H54 (cell line): ENCODE measurements at regions not wholly inside any gene's neighbourhood (a gene's known extent, or its start where the extent isn't known, plus 50 kb on each side); places are given as distances from the start of the nearest gene placed in this dataset.

Experiments used
- DNase-seq: peaks from one replicate; pipeline ENCODE4 v3.0.0; 2011; ENCODE audit warnings: low spot score, mixed read lengths; ENCODE audit not compliant: insufficient read length
- FAIRE-seq: peaks from 3 replicates; lab custom pipeline; 2011; peaks lifted over from hg19 to GRCh38; lab: Jason Lieb, UNC
- POLR2A ChIP-seq: IDR thresholded peaks from 2 replicates; pipeline ENCODE4 v1.6.1; 2011; ENCODE audit warnings: low read depth, mild to moderate bottlenecking, low read length

DNA sequence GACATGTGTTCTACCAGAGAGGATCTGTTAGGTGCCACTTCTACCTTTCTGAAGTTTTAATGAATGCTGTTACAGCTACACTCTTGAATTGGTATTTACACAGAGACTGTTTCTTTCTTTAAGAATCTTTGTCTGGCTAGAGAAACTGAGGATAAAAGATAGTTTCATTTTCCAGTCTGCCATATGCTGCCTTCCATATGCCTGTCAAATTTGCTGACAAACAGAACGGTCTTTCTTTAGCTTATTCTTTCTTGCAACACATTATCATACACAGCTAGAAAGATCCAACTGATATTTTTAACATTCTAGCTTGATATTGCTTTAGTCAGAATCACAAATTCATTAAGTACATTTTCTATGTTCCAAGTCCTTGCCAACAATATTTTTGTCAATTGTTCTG is 409.8 kb upstream of the CELF4 start:
- no peak for FAIRE-seq
- TF ChIP-seq POLR2A: no peak

DNA sequence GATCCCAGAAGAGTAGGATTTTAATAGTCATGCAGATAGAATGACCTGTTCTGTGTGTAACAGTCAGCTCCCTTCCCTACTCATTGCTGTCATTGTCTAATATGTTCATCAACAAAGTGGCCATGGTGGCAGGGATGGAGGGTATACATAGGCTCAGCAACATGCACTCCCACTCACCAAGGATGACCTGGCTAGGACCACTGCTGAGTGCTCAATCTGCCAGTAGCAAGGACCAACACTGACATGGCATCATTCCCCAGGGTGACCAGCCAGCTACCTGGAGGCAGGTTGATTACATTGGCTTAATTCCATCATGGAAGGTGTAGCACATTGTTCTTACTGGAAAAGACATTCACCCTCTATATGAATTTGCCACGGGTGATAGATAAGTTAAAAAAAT is 401.7 kb upstream of the CELF4 start:
- no peak for TF ChIP-seq POLR2A
- no peak for FAIRE-seq
- DNase-seq: no peak

More for the DNA sequence above, 409.8 kb upstream of the CELF4 start:
- no peak for DNase-seq

DNA sequence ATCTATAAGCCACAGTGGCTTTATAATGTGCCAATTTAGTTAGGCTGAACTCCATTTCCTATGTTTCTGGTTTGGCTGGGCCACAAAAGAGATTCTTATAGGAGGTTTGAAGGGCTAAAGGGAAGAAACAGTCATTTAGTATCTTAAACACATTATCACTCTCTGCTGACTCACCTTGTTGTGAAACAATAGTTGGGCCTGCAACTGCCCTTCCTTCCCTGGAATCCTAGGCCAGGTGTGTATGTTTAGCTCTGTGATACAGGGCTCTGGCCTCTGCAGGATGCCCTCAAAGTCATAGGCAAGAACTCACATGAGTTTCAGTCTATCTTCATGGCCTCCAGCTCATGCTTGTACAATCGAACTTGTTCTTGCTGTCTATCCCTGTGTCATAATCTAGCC is 400.0 kb upstream of the CELF4 start:
- TF ChIP-seq POLR2A: no peak
- no peak for FAIRE-seq
- no peak for DNase-seq

DNA sequence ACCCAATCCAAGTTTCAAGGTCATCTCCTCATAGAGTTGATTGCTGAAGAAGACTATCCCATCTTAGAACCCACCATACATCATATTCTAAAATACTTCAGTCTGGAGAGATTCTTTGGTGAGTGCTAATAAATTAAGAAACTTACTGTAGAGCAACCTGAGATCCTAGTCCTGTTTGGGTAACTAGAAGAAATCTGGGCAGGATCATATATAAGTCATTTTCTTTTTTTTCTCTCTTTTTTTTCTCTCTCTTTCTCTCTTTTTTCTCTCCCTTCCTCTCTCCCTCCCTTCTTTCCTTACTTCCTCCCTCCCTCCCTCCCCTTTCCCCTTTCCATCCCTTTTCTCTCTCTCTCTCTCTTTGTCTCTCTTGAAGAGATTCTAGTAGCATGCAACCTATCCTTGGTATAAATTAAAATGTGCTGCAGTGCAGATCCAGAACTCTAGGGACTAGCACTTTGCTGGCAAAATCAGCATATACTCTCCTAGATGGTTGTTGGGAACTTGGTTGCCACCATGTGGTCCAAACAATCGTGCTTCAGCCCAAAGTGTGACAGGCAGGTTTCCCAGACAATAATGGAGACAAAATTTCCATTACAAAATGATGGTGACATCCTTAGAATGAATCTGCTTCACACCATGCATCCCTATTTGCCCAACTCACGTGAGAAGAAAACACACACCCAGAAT is 399.4 kb upstream of the CELF4 start:
- FAIRE-seq (no peak), DNase-seq (no peak)
- no peak for TF ChIP-seq POLR2A

DNA sequence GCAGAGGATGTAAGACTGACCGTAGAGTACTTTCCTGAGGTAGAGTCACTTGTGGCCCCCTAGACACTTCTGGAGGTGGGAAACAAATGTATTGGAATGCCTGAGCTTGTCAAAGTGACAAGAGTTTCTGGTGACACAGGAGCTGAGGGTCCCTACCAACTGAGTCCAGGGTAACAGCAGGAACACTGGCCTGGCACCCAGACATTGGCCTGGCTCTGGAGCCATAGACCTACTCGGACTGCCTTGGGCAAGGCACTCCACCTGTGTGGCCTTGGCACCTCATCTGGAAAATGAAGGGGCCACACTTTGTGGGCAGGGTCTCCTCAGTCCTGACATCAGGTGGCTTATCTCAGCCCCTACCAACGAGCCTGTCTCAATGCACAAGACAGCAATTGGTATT is 398.2 kb upstream of the CELF4 start:
- TF ChIP-seq POLR2A: no peak
- no peak for FAIRE-seq
- DNase-seq: no peak

DNA sequence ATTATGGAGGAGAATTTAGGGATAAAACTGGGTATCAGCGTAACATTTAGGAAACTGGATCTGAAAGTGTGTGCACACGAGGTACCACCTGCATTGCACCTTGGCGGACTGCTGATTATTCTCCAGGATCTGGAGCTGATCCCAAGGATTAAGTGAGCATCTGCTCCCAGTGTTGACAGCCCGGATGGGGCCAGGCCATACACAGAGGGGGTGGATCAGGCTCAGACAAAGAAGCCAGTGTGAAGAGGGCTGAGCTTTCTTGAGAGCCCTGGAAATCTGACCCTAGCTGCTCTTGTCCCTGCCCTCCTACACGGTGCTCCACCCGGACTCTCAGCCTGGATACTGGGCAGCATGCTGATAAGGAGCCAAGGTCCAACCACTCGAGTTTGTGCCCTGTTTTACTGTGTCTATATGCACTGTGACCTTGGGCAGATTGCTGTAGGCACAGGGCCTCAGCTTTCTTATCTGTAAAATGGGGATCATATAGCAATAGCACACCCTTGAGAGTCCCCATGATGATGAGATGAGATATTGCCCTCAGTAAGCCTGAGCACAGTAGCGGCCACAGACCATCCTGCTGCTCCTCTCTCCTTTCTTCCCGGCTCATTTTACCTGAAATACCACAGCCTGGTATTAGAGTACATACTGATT is 396.8 kb upstream of the CELF4 start:
- no peak for FAIRE-seq
- TF ChIP-seq POLR2A: no peak
- DNase-seq: no peak

DNA sequence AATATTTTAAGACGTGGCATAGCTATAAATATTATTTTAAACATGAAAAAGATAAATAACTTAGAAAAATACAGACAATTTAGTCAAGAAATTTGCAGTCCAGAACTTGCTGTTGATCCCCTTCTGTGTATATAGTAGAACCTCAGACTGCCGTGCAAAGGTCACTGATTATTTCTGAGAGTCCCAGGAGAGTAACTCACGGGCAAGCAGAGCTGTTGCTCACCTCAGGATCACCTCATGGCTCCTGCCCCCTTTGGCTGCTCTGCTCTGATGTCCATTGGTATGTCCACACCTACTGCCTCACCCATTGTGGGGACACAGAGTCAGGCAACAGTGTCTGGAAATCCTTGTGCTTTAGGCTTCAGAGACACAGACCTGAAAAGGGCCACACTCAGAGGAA is 392.9 kb upstream of the CELF4 start:
- DNase-seq: no peak
- FAIRE-seq: no peak
- no peak for TF ChIP-seq POLR2A

DNA sequence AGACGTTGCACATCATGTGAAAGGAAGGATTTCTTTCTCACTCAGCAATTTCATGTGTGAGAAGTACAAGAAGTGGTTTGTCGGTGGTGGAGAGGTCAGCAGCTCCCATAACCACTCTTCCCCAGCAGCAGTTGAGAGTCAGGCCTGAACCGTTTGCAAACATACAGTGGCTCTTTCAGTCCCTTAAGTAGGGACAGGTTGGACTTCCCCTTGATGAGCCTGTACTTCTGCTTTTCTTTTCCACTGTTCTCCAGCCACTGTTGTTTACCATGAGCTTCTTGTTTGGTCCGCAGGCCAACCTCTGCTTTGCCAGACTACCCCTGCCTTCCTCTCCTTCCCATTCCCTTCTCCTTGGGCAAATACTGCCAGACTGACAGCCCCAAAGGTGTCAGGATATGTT is 391.3 kb upstream of the CELF4 start:
- no peak for TF ChIP-seq POLR2A
- DNase-seq (no peak), FAIRE-seq (no peak)

DNA sequence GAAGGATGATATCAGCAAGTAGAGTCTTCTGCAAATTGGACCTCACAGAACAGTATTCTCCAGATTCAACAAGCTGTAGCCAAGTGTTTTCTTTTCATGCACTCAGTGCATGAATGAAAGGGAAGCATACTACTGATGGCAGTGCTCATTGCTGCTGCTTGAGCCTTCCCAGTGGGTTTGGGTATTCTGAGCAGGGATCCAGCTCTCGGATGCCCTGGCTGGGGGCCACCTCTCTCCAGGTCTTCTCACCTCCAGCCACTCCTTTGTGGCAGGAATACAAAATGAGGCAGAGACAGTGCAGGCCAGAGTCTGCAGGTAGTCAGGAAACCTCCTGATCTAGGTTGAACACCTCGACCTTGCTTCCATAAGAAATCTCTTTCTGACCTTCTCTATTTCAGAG is 390.4 kb upstream of the CELF4 start:
- DNase-seq (no peak), FAIRE-seq (no peak)
- no peak for TF ChIP-seq POLR2A

DNA sequence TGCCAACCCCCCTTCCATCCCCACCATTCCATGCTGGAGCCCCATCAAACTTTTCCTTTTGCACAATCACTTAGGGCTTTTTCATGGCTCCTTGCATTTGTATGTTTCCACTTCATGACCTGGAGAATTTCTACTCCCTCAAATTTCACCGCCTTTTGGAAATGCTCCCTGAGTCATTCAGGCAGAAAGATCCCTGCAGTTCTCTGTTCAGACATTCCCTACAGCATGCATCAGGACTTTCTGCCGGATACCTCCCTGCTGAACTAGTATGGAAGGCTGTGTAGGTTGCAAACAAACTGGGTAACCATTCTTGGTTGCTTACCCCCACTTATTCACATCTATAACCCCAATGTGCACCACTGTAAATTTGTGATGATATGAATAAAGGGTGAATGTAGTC is 389.6 kb upstream of the CELF4 start:
- no peak for DNase-seq
- FAIRE-seq: no peak
- TF ChIP-seq POLR2A: no peak

DNA sequence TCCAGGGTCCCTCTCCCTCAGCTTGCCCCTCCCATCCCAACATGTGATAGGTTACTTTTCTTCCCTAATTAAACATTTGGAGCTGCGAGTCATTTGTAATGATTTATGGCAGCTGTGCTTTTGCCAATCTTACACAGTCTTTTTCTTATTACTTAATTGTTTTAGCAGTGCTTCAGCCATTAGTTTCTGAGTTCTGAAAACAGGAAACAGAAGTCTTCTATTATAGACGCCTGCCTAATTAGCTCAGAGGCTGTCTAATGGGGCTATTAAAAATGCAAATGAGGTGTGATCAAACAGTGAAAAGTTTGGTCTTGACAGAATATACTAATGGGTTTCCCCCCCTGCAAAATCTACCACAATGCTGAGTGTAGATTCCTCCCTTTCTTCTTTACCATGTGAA is 388.3 kb upstream of the CELF4 start:
- no peak for TF ChIP-seq POLR2A
- FAIRE-seq (no peak), DNase-seq (no peak)

DNA sequence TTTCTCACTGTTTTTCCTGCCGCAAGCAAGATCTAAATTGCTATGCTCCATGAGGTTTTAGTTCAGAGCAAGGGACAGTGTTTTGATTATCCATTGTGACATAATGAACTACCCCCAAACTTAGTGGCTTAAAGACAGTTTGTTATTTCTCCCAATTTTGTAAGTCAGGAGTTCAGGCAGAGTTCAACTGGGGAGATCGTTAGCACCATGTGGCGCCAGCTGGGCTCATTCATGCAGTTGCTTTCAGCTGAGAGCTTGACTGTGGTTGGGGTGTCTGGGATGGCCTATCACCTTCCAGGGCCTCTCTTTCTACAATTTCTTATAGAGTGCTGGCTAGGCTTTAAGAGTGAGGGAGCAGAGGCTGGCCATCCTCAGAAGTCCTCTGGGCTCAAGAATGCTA is 382.9 kb upstream of the CELF4 start:
- no peak for DNase-seq
- no peak for FAIRE-seq
- no peak for TF ChIP-seq POLR2A

DNA sequence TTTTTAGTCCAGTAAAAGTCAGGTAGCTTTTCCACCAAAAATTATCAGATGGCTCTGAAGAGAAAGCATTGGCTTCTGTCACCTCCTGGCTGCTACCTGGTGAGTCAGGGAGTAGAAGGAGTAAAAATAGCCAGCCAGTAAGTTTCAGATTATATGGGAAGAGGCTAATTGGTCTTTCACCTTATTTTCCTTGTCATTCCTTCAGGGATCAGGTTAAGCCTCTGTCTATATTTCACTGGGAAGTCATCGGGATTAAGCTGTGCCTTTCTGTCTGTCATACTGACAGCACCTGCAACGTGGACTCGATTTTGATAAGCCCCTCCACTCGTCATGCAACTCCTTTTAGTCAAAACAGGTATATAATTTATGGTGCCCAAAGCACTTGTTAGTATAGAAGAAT is 380.7 kb upstream of the CELF4 start:
- FAIRE-seq (no peak), DNase-seq (no peak)
- TF ChIP-seq POLR2A: no peak

DNA sequence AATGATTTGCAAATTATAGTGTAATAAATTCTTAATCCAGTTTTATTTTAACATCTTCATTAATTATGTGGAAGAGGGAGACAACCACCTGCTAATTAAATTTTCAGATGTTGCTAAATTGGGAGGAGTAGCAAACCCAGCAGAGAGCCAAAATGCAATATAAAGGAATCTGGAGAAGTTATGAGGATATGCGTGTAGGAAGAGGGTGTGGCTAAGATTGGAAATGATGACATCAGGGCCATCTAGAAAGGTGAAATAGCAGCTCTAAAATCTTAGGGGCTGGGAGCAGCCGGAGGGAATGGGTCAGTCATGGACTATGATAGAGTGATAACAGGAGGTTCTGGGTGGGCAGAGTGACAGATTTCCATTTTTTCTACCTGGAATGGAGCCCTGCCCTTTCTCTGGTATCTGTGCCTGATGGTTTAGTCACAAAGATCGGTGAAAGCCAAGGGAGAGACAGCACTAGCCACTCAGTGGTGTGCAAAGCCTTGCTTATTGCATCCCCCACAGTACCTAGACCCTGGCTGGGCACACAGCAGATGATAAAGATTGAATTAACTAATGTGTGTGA is 379.2 kb upstream of the CELF4 start:
- DNase-seq (no peak), FAIRE-seq (no peak)
- no peak for TF ChIP-seq POLR2A

DNA sequence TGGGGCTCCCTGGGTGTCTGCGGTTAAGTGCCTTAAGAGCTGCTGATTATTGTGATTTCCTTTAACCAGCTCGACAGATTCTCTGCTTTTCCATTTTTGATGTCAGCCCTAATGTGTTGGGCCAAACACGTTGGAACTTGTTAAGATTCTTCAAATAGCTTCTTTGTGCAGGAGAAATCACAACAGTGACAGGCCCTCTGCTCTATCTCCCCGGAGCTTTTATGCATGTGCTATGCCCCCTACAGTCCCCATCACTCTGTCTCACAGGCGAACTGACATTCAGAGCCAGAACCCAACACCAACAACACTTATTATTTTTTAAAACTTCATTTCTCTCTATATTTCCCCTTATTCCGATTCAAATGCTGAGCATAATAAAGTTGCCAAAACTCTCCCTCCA is 371.7 kb upstream of the CELF4 start:
- DNase-seq (no peak), FAIRE-seq (no peak)
- no peak for TF ChIP-seq POLR2A
